ENCODE measurements at regions not wholly inside any gene's neighbourhood (a gene's known extent, or its start where the extent isn't known, plus 50 kb on each side); places are given as distances from the start of the nearest gene placed in this dataset.

DNA sequence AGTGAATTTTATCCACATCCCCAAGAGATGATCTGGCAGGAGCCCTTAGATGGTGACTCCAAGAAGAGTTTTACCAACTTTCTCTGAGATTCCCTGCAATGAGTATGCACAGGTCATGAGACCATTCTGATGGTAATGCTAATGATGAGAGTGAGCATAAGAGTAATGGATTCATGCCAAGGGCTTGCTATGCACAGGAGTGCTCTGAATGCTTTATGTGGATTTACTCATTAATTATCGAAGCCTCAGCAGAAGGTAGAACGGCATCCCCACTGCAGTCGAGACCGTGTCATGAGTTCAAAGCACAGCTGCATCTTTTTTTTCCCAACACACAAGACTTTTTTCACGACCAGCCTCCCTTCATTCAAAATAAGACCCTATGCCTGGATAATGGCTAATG is 355.0 kb downstream of the RAB28 start:
- Histone ChIP-seq H3K79me2 (ENCODE audit: control insufficient read depth, insufficient read depth, low read length) (no peaks in the 10 kb centered on the region), H3K4me1 (ENCODE audit: control insufficient read depth in 2 of 2, insufficient read depth in 2 of 2, low read length in 2 of 2) (no peaks in the 10 kb centered on the region), H2AFZ (ENCODE audit: insufficient read depth, low read depth, low read length, poor library complexity, severe bottlenecking) (no peak overlapping the region), H3K9me3 (ENCODE audit: control extremely low read depth in 1 of 3, control insufficient read depth in 2 of 3, insufficient read depth in 1 of 3, low read length in 2 of 3) (peaks cover 0 to 10% (median 0%) of the 10 kb centered on the region in 3 donors), H3K9ac (ENCODE audit: low read length) (no peak overlapping the region), H3K36me3 (replicated peaks in 1 of 2; ENCODE audit: control extremely low read depth in 1 of 2, control insufficient read depth in 1 of 2, extremely low read depth in 1 of 2, insufficient read depth in 2 of 2, low read length in 1 of 2) (no peaks in the 10 kb centered on the region), H4K20me1 (ENCODE audit: control insufficient read depth, insufficient read depth, low read length, poor library complexity, severe bottlenecking) (no peaks in the 10 kb centered on the region), H3K27me3 (replicated peaks in 1 of 4; ENCODE audit: control extremely low read depth in 1 of 4, control insufficient read depth in 3 of 4, insufficient read depth in 4 of 4, low read length in 3 of 4) (no peaks in the 10 kb centered on the region), H3K27ac (ENCODE audit: low read length in 2 of 2) (no peak overlapping the region), H3K4me2 (replicated peaks; ENCODE audit: low read depth, low read length, poor library complexity, severe bottlenecking) (no peak overlapping the region), H3K4me3 (ENCODE audit: control extremely low read depth in 1 of 5, extremely low read depth in 1 of 5, insufficient read depth in 1 of 5, low read depth in 2 of 5, low read length in 4 of 5) (no peak overlapping the region)
- POLR2A ChIA-PET: no interaction called here
- Mint-ChIP-seq H3K9me3 (ENCODE audit: insufficient read depth) (no peaks in the 10 kb centered on the region), H3K27me3 (no peaks in the 10 kb centered on the region), H3K27ac (no peak overlapping the region), H3K4me3 (no peak overlapping the region), H3K4me1 (no peaks in the 10 kb centered on the region)
- intact Hi-C loops (cut with micrococcal nuclease): no loop called here
- TF ChIP-seq, protein P1, sequence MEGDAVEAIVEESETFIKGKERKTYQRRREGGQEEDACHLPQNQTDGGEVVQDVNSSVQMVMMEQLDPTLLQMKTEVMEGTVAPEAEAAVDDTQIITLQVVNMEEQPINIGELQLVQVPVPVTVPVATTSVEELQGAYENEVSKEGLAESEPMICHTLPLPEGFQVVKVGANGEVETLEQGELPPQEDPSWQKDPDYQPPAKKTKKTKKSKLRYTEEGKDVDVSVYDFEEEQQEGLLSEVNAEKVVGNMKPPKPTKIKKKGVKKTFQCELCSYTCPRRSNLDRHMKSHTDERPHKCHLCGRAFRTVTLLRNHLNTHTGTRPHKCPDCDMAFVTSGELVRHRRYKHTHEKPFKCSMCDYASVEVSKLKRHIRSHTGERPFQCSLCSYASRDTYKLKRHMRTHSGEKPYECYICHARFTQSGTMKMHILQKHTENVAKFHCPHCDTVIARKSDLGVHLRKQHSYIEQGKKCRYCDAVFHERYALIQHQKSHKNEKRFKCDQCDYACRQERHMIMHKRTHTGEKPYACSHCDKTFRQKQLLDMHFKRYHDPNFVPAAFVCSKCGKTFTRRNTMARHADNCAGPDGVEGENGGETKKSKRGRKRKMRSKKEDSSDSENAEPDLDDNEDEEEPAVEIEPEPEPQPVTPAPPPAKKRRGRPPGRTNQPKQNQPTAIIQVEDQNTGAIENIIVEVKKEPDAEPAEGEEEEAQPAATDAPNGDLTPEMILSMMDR (IDR thresholded peaks at IDR 0.05): no peak
- no peak for TF ChIP-seq EZH2 (IDR thresholded peaks at IDR 0.05; ENCODE audit: borderline replicate concordance, insufficient read depth, low read depth, low read length, poor library complexity, severe bottlenecking)
- no peak for ATAC-seq (ENCODE audit: low read depth)
- CTCF ChIA-PET: no interaction called here
- DNase-seq: no peak
- WGBS (ENCODE audit: insufficient coverage): 89% methylated on average over 5 of the region's 5 CpGs

DNA sequence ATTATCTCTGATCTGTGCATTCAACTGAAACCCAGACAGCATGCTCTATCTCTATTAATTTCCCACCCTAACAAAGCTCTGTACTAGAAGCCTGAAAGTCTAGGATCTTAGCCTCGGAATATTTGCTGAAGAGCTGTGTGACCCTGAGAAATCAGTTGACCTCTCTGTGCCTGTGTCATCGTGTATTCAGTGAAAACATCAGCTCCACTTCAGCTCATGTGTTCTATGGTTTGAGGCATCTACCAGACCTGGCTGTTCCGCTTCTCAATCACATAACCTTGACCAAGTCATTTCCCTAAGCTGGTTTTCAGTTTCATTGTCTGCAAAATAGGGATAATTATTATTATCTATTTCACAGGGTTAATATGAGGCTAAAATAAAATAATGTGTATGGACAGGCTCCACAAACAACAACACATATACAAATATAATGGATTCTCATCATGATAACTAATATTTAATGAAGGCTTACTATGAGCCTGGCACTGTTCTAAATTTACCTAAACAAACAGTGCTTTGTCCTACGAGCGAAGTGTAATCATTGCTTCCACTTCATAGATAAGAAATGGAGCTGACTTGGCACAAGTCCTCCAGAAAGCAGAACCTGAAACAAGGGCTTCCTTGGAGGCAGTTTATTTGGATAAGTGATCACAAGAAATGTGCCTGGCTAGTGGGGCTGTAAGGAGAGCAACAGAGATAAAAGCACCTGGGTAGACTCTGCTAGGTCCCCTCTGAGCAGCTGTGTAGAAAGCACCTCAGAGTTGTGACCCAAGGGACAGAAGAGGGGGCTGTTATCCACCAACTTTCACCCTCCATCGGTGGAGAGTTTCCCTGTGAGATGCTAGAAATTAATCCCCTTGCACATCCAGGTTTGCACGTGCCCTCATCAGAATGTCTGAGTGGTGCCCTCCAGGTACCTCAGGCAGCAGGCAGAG is 356.9 kb downstream of the RAB28 start:
- no peak overlapping the region for H3K4me2 ChIP-seq (replicated peaks; ENCODE audit: low read depth, low read length, poor library complexity, severe bottlenecking)
- Mint-ChIP-seq H3K4me1 (no peaks in the 10 kb centered on the region), H3K27me3 (peaks cover 4% of the 10 kb centered on the region), H3K9me3 (ENCODE audit: insufficient read depth) (no peaks in the 10 kb centered on the region), H3K27ac (no peak overlapping the region), H3K4me3 (no peak overlapping the region)
- H3K9ac ChIP-seq (ENCODE audit: low read length): no peak overlapping the region
- peaks cover 0 to 3% (median 0%) of the 10 kb centered on the region in 3 donors for H3K9me3 ChIP-seq (ENCODE audit: control extremely low read depth in 1 of 3, control insufficient read depth in 2 of 3, insufficient read depth in 1 of 3, low read length in 2 of 3)
- WGBS (ENCODE audit: insufficient coverage): 30% methylated on average over 2 of the region's 7 CpGs
- H3K4me1 ChIP-seq (ENCODE audit: control insufficient read depth in 2 of 2, insufficient read depth in 2 of 2, low read length in 2 of 2): no peaks in the 10 kb centered on the region
- H3K27me3 ChIP-seq (replicated peaks in 1 of 4; ENCODE audit: control extremely low read depth in 1 of 4, control insufficient read depth in 3 of 4, insufficient read depth in 4 of 4, low read length in 3 of 4): no peaks in the 10 kb centered on the region
- no peak overlapping the region for H3K27ac ChIP-seq (ENCODE audit: low read length in 2 of 2)
- TF ChIP-seq EZH2 (IDR thresholded peaks at IDR 0.05; ENCODE audit: borderline replicate concordance, insufficient read depth, low read depth, low read length, poor library complexity, severe bottlenecking): no peak
- TF ChIP-seq, protein P1 (IDR thresholded peaks at IDR 0.05): no peak
- ATAC-seq (ENCODE audit: low read depth) (no peak), DNase-seq (no peak)
- H3K4me3 ChIP-seq (ENCODE audit: control extremely low read depth in 1 of 5, extremely low read depth in 1 of 5, insufficient read depth in 1 of 5, low read depth in 2 of 5, low read length in 4 of 5): no peak overlapping the region
- intact Hi-C loops (cut with micrococcal nuclease): no loop called here
- no peaks in the 10 kb centered on the region for H3K79me2 ChIP-seq (ENCODE audit: control insufficient read depth, insufficient read depth, low read length)
- H2AFZ ChIP-seq (ENCODE audit: insufficient read depth, low read depth, low read length, poor library complexity, severe bottlenecking): no peak overlapping the region
- H4K20me1 ChIP-seq (ENCODE audit: control insufficient read depth, insufficient read depth, low read length, poor library complexity, severe bottlenecking): no peaks in the 10 kb centered on the region
- CTCF ChIA-PET: no interaction called here
- no peaks in the 10 kb centered on the region for H3K36me3 ChIP-seq (replicated peaks in 1 of 2; ENCODE audit: control extremely low read depth in 1 of 2, control insufficient read depth in 1 of 2, extremely low read depth in 1 of 2, insufficient read depth in 2 of 2, low read length in 1 of 2)
- POLR2A ChIA-PET: no interaction called here

Data from B cell (primary cell).